Midbrain (tissue), 1 donor: ENCODE measurements at regions not wholly inside any gene's neighbourhood (a gene's known extent, or its start where the extent isn't known, plus 50 kb on each side); places are given as distances from the start of the nearest gene placed in this dataset.

Experiments used
- DNase-seq: peaks from one replicate; lab custom pipeline; 2025; lab: John Stamatoyannopoulos, UW

DNA sequence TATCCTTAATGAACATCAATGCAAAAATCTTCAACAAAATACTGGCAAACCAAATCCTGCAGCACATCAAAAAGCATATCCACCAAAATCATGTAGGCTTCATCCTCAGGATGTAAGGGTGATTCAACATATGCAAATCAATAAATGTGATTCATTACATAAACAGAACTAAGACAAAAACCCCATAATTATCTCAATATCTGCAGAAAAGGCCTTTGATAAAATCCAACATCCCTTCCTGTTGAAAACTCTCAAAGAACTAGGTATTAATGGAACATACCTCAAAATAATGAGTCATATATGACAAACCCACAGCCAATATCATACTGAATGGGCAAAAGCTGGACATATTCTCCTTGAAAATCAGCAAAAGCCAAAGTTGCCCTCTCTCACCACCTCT is 54.6 kb upstream of the DEPDC1 start:
- no peak for DNase-seq

DNA sequence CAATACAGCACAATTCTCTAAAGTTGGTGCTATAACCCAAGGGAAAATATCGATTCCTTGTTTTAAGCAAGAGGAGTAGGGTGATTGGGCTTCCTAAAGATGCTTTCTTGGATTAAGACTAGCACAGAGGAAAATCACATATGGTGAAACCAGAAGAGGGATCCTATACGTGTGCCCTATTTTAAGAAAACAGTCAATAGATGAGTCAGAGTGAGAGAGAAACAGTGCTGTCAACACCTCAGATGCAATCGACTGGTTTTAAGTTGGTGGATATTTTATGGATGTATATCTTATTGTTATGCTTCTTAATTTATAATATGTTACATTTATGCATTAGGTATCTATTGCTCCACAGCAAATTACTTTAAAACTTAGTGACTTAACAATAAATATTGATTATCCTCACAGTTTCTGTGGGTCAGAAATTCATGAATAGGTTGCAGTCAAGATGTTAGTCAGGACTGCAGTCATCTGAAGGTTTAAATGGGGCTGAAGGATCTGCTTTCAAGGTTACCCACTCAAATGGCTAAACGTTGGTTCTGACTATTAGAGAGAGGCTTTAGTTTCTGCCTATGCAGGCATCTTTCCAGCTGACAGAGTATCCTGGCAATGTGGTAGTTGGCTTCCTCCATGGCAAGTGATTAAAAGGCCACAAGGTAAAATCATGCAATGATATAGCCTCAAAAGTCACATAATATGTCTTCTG is 61.6 kb upstream of the DEPDC1 start:
- no peak for DNase-seq

DNA sequence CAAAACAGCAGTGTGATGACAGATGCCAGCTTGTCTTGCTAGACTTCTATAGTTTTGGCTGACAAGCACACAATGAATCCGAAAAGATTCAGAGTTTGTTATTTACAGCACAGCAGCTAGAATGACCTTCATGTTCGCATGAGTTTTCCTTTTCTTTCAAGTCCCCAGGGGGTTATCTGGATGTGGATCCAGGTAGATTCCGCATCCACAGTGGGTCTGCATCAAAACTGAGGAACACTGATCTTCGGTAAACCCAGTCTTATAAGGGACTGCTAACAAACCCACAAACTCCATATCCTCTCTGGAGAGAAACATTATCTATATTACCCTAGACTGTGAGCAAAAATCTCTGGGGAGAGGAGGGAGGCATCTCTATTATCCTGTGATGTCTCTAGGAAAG is 69.0 kb upstream of the DEPDC1 start:
- no peak for DNase-seq

DNA sequence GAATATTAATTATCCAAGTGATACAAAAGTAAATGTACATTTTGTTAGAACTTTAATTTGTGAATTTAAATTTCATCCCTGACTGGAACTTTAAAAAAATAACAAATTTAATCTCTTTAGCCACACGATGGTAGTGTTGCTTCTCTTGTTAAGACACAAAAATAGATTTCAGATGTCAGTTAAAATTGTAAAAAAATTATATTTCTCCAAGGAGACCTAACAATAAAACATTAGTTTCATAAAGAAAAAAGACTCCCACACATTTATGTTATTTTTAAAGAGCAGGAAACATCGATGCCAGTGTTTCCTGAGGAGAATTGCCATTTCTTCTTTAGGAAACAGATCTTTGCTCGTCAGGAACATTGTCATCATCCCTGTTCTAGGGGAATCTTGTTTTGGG is 74.0 kb upstream of the DEPDC1 start:
- no peak for DNase-seq

DNA sequence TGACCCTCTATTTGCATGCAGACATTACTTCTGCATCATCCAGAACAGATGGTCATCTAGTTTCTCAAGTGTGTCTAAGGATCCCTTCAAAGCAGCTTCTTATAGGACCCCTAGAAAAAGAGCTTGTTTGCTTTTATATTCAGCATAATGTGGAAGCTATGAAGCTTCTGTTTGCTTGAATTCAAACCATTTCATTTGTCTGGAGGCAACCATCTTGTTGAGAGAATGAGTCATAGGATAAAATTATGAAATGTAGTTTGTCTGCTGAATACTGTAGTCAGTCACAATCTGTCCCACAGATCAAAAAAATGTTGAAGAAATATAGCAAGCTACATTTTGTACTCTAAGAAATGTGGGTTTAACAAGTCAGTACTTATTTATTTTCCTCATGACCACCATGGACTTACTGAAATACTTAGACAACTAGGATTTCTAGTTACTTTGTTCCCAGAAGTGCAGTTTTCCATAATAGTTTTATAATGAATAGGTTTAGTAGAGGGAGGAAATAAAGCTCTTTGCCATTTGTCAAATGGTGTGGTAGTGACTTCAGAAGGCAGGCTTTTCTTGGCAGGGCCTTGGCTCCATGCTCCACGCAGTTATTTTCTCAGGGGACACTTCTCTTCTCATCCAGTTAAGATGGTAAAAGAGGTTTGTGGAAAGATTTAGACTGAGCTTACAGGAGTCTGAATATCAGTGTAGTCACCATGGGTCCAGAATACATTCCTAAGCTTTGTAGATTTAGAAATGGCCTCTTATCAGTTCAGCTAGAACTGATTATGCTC is 74.8 kb upstream of the DEPDC1 start:
- DNase-seq: no peak

DNA sequence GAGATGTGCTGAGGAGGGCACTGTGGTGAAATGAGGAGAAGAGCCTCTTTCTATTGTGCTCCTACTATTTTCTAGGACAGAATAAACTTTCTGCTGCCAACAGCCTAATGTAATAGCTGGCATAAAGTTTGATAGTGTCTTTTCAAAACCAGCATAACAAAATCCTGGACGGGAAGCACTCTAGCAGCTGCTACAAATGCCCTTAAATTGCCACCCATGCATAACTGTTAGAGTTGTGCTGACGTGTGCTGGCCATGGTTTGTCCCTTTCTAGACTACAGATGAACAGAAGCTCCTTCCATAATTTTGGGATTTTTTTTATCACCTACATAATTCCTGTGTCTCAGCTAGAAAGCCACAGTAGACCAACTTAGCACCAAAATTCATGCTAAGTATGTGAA is 88.5 kb upstream of the DEPDC1 start:
- DNase-seq: no peak

DNA sequence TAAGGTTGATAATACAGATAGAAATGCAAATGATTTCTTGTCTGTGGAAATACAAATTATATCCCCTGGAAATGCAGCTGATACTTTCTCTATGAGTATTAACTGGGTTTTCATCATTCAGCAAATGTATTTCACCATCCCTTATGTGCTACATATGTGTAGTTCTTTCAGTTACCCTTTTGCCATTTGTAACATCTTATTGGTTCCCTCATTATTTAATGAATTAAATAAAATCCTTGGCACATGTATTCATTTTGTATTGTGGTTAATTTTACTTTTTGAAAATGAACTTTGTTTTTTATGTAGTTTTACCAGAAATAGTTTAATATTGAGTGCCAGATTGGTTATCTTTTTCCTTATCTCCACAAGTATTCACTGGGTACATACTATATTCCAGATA is 89.9 kb upstream of the DEPDC1 start:
- no peak for DNase-seq

DNA sequence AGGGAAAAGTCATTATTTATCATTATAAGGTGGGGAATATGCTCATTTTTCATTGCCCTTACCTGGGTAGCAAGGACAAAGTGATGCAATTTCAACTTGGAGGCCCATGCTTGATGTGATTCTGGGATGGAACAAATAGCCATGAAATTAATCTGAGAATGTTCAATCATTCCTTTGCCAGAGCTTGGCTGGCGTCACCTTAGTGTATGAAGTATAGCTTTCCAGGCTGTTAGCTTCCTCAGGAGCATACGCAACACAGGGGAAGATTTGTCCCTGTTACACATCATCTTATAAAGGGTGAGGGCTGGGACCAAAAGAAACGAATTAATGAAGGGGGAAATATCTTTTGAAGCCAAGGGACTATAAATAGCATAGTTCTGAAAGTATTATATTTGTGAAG is 91.4 kb upstream of the DEPDC1 start:
- DNase-seq: no peak

DNA sequence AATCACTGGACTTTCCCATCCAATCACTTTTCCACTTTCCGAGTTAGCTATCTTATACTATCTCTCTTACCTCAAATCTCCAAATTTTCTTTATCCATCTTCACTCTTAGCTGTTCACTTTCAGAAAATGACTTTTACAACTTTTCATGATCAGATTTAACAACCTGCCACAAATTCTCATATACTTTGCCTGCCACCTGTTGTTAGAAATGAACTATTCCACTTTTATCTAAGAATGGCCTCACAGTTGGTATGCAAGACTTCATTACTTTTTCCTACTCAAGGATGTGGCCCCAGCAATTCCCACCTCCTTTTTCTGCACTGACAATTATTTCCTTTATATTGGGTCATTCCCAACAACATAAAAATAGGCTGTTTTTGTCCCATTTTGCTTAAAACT is 93.6 kb upstream of the DEPDC1 start:
- no peak for DNase-seq

DNA sequence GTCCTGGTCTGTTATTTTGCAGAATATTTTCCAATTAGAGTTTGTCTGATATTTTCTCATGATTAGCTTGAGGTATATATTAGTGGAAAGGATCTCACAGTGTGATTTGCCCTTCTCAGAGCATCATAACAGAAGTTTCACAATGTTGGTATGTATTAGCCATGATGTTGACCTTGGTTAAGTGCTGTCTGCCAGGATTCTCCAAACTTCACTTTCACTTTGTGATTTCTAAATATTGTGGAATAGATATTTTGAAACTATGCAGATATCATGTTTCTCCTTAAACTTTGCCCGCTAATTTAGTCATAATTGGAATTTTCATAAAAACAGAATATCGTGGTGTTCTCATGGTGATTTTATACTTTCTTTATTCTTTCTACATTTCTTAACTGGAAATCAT is 98.0 kb upstream of the DEPDC1 start:
- DNase-seq: no peak

DNA sequence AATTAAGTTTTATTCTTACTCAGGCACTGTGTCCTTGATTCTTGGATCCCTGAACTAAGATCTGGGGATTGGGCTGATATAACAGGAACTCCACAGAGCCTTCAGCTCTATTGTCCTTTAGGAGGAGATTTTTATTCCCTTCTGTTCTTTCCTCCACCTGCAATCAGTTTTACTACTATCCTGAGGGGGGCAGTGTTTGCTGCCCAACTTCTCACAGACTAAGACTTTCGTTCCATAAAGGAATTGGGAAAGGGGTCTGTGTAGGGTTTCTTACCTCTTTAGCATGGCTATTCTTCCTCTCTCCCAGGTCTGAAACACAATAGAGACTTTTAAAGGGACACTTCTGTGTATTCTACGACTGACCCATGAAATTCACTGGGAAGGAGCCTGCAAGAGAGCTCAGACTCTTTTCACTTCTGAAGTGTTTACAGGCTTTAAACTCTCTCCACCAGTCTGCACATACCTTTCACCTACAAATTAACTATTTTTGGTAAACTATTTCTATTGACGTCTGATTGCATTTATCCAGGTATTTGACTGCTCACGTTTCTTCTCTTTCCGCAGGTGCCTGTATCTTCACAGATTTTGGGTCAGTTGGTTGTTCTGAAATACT is 103.3 kb upstream of the DEPDC1 start:
- no peak for DNase-seq

DNA sequence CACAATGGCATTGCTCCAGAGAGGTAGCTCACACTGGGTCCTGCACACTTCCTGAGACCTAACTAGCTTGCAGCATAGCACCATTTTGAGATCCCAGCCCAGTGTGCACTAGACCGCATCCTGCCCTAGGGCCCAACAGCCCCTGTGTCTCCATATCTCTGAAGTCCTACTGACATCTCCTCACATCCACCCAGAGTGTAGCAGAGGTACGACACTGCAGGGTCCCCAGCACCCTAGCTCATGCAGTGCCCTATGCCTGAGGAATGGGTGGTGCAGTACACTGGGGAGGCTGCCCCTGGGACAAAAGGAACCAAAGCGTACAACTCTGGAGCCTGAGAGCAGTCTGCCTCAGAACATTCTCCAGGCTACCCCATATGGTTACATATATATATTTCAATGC is 111.4 kb upstream of the DEPDC1 start:
- DNase-seq: no peak

DNA sequence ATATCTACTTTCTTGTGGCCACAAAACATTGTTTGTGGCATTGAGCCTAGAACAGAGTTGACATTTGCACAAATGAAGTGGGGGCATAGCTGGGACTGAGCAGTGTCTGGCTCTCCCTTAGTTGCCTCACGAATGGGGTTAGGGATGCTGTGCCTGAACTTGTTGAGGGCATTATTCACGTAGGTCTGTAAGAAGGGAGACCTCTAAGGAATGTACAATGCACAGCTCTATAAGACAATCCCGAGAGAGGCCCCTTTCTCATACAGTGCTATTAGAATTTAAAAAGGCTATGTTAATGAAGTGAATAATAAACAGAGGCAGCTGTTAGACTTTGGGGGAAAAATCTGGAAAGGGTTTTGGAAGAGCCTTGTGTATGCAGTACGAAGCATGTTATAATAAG is 118.4 kb upstream of the DEPDC1 start:
- DNase-seq: no peak

DNA sequence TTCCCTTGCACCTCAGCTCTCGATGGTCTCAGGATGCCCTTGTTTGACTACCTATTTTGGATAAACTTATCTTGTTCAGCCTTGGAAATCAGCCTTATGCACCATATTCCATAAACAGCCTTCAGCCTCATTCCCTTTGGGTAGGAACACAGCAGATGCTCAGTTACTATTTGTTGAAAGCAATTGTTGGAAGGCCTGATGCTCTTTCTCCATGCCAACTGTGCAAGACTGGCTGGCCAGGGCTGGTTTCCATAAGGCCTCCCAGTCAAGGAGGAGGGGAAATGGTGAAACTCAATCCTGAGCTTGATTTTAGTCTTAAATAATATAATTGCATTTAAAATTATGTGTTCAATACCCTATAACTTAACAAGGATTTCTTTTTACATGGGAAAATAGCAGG is 121.1 kb upstream of the DEPDC1 start:
- no peak for DNase-seq

DNA sequence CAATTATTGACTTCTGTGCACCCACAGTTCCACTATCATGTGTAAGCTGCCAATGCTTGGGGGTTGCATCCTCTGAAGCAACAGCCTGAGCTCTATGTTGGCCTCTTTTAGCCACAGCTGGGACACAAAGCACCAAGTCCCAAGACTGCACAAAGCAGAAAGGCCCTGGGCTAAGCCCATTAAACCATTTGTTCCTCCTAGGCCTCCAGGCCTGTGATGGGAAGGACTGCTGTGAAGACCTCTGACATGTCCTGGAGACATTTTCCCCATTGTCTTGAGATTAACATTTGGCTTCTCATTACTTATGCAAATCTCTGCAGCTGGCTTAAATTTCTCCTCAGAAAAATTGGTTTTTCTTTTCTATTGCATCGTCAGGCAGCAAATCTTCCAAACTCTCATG is 123.7 kb upstream of the DEPDC1 start:
- DNase-seq: no peak

DNA sequence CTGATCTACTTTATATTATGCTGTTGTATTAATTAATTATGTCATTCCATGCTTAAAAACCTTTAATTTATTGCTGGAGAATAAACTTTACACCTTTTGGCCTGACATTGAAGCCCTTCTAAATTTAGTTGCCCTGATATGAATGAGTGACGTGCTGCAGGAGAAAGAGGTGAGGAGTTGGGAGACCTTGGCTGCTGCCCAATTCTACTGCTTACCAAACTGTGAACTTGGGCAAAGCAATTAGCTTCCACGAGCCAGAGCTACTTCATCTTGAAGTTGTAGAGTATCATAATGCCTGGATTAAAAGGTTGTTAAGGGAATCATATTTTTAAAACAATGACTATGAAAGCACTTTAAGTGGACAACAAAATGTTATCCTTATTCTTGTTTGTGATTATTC is 126.8 kb upstream of the DEPDC1 start:
- DNase-seq: no peak

DNA sequence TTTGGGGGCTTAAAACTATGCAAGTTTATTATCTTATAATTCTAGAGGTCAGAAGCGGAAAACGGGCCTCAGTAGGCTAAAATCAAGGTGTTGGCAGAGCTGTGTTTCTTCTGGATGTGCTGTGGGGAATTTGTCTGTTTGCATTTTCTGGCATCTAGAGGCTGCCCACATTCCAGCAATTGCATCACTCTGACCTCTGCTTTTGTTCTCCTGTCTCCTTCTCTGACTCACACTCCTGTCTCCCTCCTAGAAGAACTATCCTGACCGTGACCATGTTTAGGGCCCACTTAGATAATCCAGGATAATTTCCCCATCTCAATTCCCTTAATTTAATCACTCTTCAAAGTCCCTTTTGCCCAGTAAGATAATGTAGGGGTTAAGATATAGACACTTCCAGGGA is 127.4 kb upstream of the DEPDC1 start:
- no peak for DNase-seq

DNA sequence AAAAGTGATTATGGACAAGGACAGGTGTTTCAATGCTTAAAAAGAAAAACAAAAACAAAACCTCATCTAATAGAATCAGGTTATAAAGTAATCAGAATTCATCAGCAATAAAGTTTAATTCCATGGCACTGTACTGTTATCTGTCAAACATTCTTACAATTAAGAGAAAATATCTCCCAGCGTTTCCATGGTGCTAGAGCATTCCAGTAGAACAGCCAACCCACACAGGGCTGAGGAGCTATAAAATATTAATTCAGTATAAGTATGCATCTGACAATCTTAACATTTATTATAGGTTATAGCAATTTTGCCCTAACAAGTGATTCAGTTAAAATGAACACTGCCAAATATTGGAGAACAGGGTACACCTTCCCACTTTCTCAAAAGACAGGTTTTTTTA is 128.7 kb upstream of the DEPDC1 start:
- no peak for DNase-seq

DNA sequence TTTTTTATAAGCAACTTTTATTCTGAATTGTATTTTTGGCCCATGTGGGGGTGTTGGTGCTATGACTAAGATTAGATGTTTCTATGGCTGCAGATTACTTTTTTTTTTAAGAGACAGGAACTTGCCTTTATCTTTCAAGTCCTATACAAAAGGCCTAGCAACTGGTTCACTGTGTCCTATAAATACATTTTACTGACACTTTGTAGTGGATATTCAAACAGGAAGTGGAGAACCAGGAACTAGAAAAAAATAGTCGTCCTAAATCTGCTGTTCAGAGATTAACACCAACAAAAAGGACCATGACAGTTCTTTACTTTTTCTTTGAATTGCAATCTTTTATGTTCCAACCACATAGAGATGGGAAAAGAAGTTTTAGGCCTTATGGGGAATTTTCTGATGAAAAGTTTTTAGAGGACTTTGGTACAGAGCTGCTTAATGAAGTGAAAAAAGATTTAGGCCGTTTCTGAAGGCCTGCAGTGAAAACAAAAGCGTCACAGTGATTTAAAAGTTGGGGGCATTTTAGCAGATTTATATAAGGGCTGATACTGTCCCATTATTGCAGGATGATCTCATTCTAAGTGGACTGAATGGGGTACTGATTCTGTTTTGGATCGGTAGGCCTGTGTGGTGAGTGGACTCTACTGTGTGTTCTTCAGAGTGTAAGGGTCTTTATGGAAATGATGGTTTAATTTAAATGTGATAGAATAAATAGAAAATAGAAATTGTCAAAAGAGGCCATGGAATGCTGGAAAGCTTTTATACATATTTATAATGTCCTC is 136.4 kb upstream of the DEPDC1 start:
- peak; percentile 1 for DNase-seq

DNA sequence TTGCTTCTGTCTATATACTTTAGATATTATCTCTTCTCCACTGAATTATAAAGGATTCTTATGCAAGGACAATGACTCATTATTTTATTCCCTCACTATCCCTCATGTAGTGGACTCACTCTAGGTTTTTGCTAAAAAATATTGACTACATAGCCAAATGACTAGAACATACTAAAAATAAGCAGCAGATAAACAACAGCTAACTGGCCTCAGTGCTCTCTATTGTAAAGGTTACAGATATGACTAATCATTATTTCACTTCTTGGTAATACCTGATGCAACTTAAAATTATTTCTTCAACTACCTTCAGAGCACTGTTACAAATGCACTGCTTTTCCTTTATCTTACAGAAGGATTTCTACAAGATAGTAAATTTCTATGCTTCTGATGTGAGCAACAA is 147.6 kb upstream of the DEPDC1 start:
- DNase-seq: no peak

DNA sequence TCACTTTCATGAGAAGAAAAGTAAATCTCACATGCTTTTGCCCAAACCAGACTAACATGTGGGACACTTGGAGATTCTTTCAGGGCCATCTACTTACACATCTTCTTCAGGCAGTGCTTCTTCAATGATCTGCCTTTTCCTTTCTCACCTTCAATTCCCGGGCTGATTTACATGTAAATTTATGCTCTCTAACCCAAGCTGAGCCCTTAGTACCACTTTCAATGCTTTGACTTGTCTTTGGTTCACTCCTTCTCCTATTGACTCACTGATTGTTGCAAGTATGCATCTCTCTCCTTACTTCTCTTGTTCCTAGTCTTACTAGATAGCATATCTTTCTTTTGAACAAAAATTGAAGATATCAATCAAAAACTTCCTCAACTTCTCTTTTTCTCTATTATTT is 154.2 kb upstream of the DEPDC1 start:
- no peak for DNase-seq

DNA sequence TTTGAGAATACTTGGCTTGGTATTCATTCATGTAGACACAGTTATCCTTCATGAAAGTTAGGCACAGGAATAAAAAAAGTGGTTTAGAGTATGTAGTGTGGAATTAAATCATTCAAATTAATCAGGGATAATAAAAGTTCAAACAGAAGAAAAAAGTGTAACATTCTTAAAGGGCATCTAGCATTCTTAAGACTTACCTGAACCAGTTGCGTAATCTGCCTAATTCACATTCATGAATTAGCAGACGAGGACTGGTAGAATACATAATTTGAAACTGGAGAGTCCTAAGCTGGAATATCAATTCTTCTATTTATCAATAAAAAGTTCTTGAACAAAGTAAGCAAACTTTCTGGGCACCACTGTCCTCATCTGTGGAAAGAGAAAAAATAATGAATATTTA is 157.0 kb upstream of the DEPDC1 start:
- DNase-seq: no peak

DNA sequence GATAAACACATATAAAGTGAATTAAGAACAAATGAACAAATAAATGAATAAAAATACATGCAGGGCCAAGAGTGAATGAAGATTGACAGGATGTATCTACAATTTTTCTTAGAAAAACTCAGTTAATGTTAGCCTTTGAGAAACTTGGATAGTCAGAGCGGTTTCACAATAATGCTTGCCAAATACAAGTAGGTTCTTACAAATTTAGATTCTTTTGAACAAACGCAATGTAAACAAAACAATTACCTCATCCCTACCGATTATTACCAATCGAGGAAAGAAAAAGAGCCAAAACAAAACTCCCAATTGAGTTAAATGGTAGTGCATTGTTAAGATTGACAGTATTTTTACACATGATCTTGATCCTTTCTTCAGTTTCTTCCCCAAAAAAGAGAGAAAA is 176.9 kb upstream of the DEPDC1 start:
- no peak for DNase-seq
